SK-N-SH (cell line): ENCODE measurements at regions not wholly inside any gene's neighbourhood (a gene's known extent, or its start where the extent isn't known, plus 50 kb on each side); places are given as distances from the start of the nearest gene placed in this dataset.
A peak's percentile ranks its signal among the peaks of the same experiment; 100 is the strongest.

ENCODE experiments used
- CTCF ChIP-seq: fragments of 200-600 bp; sonication (generic); IDR thresholded peaks from 2 replicates; pipeline ENCODE4 v1.6.1; 2017; ENCODE audit warnings: antibody characterized with exemption, mild to moderate bottlenecking, moderate library complexity
- EZH2phosphoT487 ChIP-seq: fragments of 200-600 bp; sonication (generic); IDR thresholded peaks from 2 replicates; pipeline ENCODE4 v1.6.1; 2017; ENCODE audit warnings: low read depth, mixed run types, mild to moderate bottlenecking, antibody characterized with exemption, moderate library complexity, borderline replicate concordance
- MXI1 ChIP-seq: IDR thresholded peaks from 2 replicates; pipeline ENCODE4 v1.6.1; 2012; ENCODE audit warnings: mild to moderate bottlenecking, low read depth, low read length, improper control_type of control experiment
- POLR2AphosphoS5 ChIP-seq: IDR thresholded peaks from 2 replicates; pipeline ENCODE4 v1.6.1; 2012; ENCODE audit warnings: low read depth, low read length
- RCOR1 ChIP-seq: fragments of 150-350 bp; IDR thresholded peaks from 2 replicates; pipeline ENCODE4 v1.6.1; 2017; ENCODE audit warnings: antibody characterized with exemption, low read length
- REST ChIP-seq: IDR thresholded peaks from 2 replicates; pipeline ENCODE4 v1.6.1; 2012; ENCODE audit warnings: mild to moderate bottlenecking, low read depth, low read length, moderate library complexity
- RFX5 ChIP-seq: IDR thresholded peaks from 2 replicates; pipeline ENCODE4 v1.6.1; 2012; ENCODE audit warnings: mild to moderate bottlenecking, improper control_type of control experiment, low read length
- SIN3A ChIP-seq: IDR thresholded peaks from 2 replicates; pipeline ENCODE4 v1.6.1; 2012; ENCODE audit warnings: low read depth, mild to moderate bottlenecking, low read length, moderate library complexity, borderline replicate concordance
- ZBTB33 ChIP-seq: IDR thresholded peaks from 2 replicates; pipeline ENCODE4 v1.4.0; 2012; ENCODE audit warnings: low read depth, borderline replicate concordance

- TF ChIP-seq ZBTB33 (no peak), SIN3A (no peak), CTCF (peak; percentile 98), MXI1 (no peak), RCOR1 (no peak), RFX5 (no peak), EZH2phosphoT487 (no peak), REST (no peak), POLR2AphosphoS5 (no peak)
These were observed 61.4 kb downstream of the GPR6 start for GRCh38 chr6:110039364-110039980.
